Neuronal stem cell (in vitro differentiated cells): ENCODE measurements at regions not wholly inside any gene's neighbourhood (a gene's known extent, or its start where the extent isn't known, plus 50 kb on each side); places are given as distances from the start of the nearest gene placed in this dataset.

Experiments used
- DNase-seq: peaks from one replicate; pipeline ENCODE4 v3.0.0-alpha.2; 2013; ENCODE audit warnings: low spot score
- H2AFZ ChIP-seq: one replicate; pipeline ENCODE4 v1.6.1; 2013; ENCODE audit warnings: mild to moderate bottlenecking, low read length, inconsistent platforms
- H2AK5ac ChIP-seq: 2 replicates; pipeline ENCODE4 v1.6.1; 2013; ENCODE audit warnings: low read depth, mild to moderate bottlenecking, inconsistent platforms, low read length, moderate library complexity, mixed read lengths
- H2BK120ac ChIP-seq: 2 replicates; pipeline ENCODE4 v1.6.1; 2013; ENCODE audit warnings: low read depth, mild to moderate bottlenecking, inconsistent platforms, low read length, moderate library complexity, mixed read lengths
- H2BK12ac ChIP-seq: one replicate; pipeline ENCODE4 v1.6.1; 2013; ENCODE audit warnings: low read length, inconsistent platforms
- H2BK15ac ChIP-seq: 2 replicates; pipeline ENCODE4 v1.6.1; 2013; ENCODE audit warnings: mild to moderate bottlenecking, low read length, inconsistent platforms, mixed read lengths
- H2BK5ac ChIP-seq: one replicate; pipeline ENCODE4 v1.6.1; 2013; ENCODE audit warnings: inconsistent platforms, mild to moderate bottlenecking, low read length, moderate library complexity
- H3K14ac ChIP-seq: one replicate; pipeline ENCODE4 v1.6.1; 2013; ENCODE audit warnings: low read length, inconsistent platforms
- H3K18ac ChIP-seq: 2 replicates; pipeline ENCODE4 v1.6.1; 2013; ENCODE audit warnings: low read length, inconsistent platforms
- H3K23ac ChIP-seq: 2 replicates; pipeline ENCODE4 v1.6.1; 2013; ENCODE audit warnings: low read depth, mild to moderate bottlenecking, mixed read lengths, low read length, inconsistent platforms; ENCODE audit not compliant: poor library complexity
- H3K27ac ChIP-seq: replicated peaks from 3 replicates; pipeline ENCODE4 v1.5.1; 2013; ENCODE audit warnings: low read length, inconsistent platforms
- H3K27me3 ChIP-seq, 3 experiments: 2 replicates each; pipeline ENCODE4 v1.6.1; 2013; ENCODE audit warnings: low read length in 3 of 3, mild to moderate bottlenecking in 2 of 3, inconsistent platforms in 1 of 3, low read depth in 1 of 3, mixed read lengths in 1 of 3, moderate library complexity in 1 of 3; ENCODE audit not compliant: control insufficient read depth in 3 of 3, insufficient read depth in 3 of 3
- H3K36me3 ChIP-seq, 2 donors: replicated peaks in 1 of 2; 2 replicates each; pipeline ENCODE4 v1.6.1; 2013; ENCODE audit warnings: low read length in 2 of 2; ENCODE audit not compliant: control insufficient read depth in 2 of 2, insufficient read depth in 2 of 2
- H3K4ac ChIP-seq: 2 replicates; pipeline ENCODE4 v1.6.1; 2013; ENCODE audit warnings: inconsistent platforms, mild to moderate bottlenecking, low read length, moderate library complexity
- H3K4me1 ChIP-seq, 2 donors: 1 replicate in 1 of 2; 2 replicates in 1 of 2; pipeline ENCODE4 v1.6.1; 2013; ENCODE audit warnings: low read length in 2 of 2, low read depth in 1 of 2; ENCODE audit not compliant: control insufficient read depth in 2 of 2, insufficient read depth in 1 of 2
- H3K4me2 ChIP-seq: one replicate; pipeline ENCODE4 v1.6.1; 2013; ENCODE audit warnings: mild to moderate bottlenecking, low read length, inconsistent platforms; ENCODE audit not compliant: insufficient read depth, poor library complexity, severe bottlenecking
- H3K4me3 ChIP-seq, 2 donors: 2 replicates each; pipeline ENCODE4 v1.5.1; 2013; ENCODE audit warnings: low read length in 2 of 2, mild to moderate bottlenecking in 2 of 2, inconsistent platforms in 1 of 2, moderate library complexity in 1 of 2
- H3K79me1 ChIP-seq: one replicate; pipeline ENCODE4 v1.6.1; 2013; ENCODE audit warnings: low read depth, mild to moderate bottlenecking, inconsistent platforms, low read length, moderate library complexity
- H3K9ac ChIP-seq: one replicate; pipeline ENCODE4 v1.6.1; 2013; ENCODE audit warnings: mild to moderate bottlenecking, low read depth, low read length, inconsistent platforms; ENCODE audit not compliant: poor library complexity
- H3K9me3 ChIP-seq, 2 donors: replicated peaks in 1 of 2; 2 replicates each; pipeline versions ENCODE3 to v1.6.1; 2013; ENCODE audit warnings: low read length in 2 of 2, mild to moderate bottlenecking in 2 of 2, inconsistent platforms in 1 of 2, low read depth in 1 of 2, mixed read lengths in 1 of 2, moderate library complexity in 1 of 2; ENCODE audit not compliant: control insufficient read depth in 2 of 2, insufficient read depth in 1 of 2
- H4K8ac ChIP-seq: one replicate; pipeline ENCODE4 v1.6.1; 2013; ENCODE audit warnings: low read depth, mild to moderate bottlenecking, inconsistent platforms, low read length, moderate library complexity
- H4K91ac ChIP-seq: one replicate; pipeline ENCODE4 v1.6.1; 2013; ENCODE audit warnings: low read length, low read depth, mild to moderate bottlenecking, inconsistent platforms; ENCODE audit not compliant: poor library complexity
- WGBS, 2 donors: extraction: QIAGEN DNeasy Blood & Tissue Kit; methylation state at CpG; one replicate each; pipeline ENCODE4 v1.1.7; 2013; ENCODE audit warnings: missing lambda C conversion rate in 2 of 2, mixed read lengths in 1 of 2; ENCODE audit not compliant: insufficient read length in 2 of 2, insufficient replicate concordance in 1 of 2; ENCODE audit errors: extremely low coverage in 2 of 2; 5-methylcytosine and 5-hydroxymethylcytosine counted together

DNA sequence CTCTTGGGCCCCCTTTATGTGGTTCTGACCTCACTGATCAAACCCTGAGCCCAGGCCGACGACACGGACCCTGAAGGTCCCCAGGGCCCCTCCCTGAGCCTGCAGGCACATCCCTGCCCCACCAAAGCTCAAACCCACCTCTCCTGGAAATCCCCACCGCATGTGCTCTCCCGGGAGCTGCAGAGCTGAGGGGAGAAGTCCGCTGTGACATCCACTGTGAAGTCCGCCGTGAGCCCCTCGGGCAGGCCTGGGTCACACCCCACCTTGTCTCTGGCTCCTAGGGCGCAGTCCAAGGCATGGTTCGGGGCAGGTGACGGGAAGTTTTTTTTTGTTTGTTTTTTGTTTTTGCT is 100.2 kb downstream of the MICALL2 start:
- Histone ChIP-seq H3K27me3 (peaks cover 0 to 39% (median 0%) of the 10 kb centered on the region in 3 experiments), H2BK15ac (peak overlapping the region; percentile 89), H3K9me3 (peaks cover 0 to 2% of the 10 kb centered on the region in 2 donors), H3K4me3 (no peak overlapping the region), H4K91ac (no peak overlapping the region), H3K4ac (no peak overlapping the region), H3K36me3 (no peaks in the 10 kb centered on the region), H2BK12ac (no peak overlapping the region), H2AK5ac (peak overlapping the region; percentile 92), H3K27ac (no peak overlapping the region), H3K18ac (peak overlapping the region; percentile 59), H3K4me2 (no peak overlapping the region), H2AFZ (no peak overlapping the region), H4K8ac (no peak overlapping the region), H3K9ac (no peak overlapping the region), H3K23ac (no peak overlapping the region), H3K4me1 (peaks cover 0 to 5% of the 10 kb centered on the region in 2 donors), H2BK5ac (no peak overlapping the region), H3K14ac (no peak overlapping the region), H2BK120ac (no peak overlapping the region), H3K79me1 (peaks cover 5% of the 10 kb centered on the region)
- no CpG with 5 or more reads among the region's 12 CpGs for WGBS, 2 donors
- no peak for DNase-seq

GRCh38 chr7:1359681-1360485 is 99.4 kb downstream of the MICALL2 start:
- Histone ChIP-seq H3K4me3 (no peak overlapping the region), H3K27me3 (peaks cover 0 to 39% (median 0%) of the 10 kb centered on the region in 3 experiments), H3K4me2 (no peak overlapping the region), H2BK5ac (no peak overlapping the region), H2BK120ac (no peak overlapping the region), H2AK5ac (peak overlapping the region; percentile 63), H2BK15ac (peak overlapping the region; percentile 89), H4K91ac (no peak overlapping the region), H3K9me3 (peaks cover 0 to 2% of the 10 kb centered on the region in 2 donors), H2BK12ac (no peak overlapping the region), H3K4ac (no peak overlapping the region), H3K9ac (no peak overlapping the region), H3K36me3 (no peaks in the 10 kb centered on the region), H2AFZ (no peak overlapping the region), H3K79me1 (peaks cover 5% of the 10 kb centered on the region), H3K4me1 (peaks cover 0 to under 1% of the 10 kb centered on the region in 2 donors), H4K8ac (no peak overlapping the region), H3K18ac (peak overlapping the region; percentile 76), H3K23ac (peak overlapping the region; percentile 31), H3K14ac (peak overlapping the region; percentile 82), H3K27ac (no peak overlapping the region)
- no CpG with 5 or more reads among the region's 19 CpGs for WGBS, 2 donors
- no peak for DNase-seq

GRCh38 chr7:1360521-1360971 is 98.7 kb downstream of the MICALL2 start:
- H3K4me3 ChIP-seq = no peak overlapping the region
- peaks cover 0 to 39% (median 0%) of the 10 kb centered on the region in 3 experiments for H3K27me3 ChIP-seq
- no peak overlapping the region for H3K27ac ChIP-seq
- H4K91ac ChIP-seq = no peak overlapping the region
- H3K23ac ChIP-seq = peak overlapping the region; percentile 31
- no peaks in the 10 kb centered on the region for H3K4me1 ChIP-seq
- no peak overlapping the region for H3K4me2 ChIP-seq
- no peak overlapping the region for H3K4ac ChIP-seq
- H3K9ac ChIP-seq = no peak overlapping the region
- H3K18ac ChIP-seq = peak overlapping the region; percentile 76
- no peak overlapping the region for H2AFZ ChIP-seq
- no peak overlapping the region for H2BK12ac ChIP-seq
- peak overlapping the region; percentile 30 for H2BK15ac ChIP-seq
- no peak overlapping the region for H2BK5ac ChIP-seq
- WGBS, 2 donors = no CpG with 5 or more reads among the region's 12 CpGs
- H2BK120ac ChIP-seq = no peak overlapping the region
- H3K9me3 ChIP-seq = peaks cover 0 to 2% of the 10 kb centered on the region in 2 donors
- H3K36me3 ChIP-seq = no peaks in the 10 kb centered on the region
- H4K8ac ChIP-seq = no peak overlapping the region
- no peak for DNase-seq
- H2AK5ac ChIP-seq = peak overlapping the region; percentile 78
- peaks cover 5% of the 10 kb centered on the region for H3K79me1 ChIP-seq
- peak overlapping the region; percentile 82 for H3K14ac ChIP-seq

DNA sequence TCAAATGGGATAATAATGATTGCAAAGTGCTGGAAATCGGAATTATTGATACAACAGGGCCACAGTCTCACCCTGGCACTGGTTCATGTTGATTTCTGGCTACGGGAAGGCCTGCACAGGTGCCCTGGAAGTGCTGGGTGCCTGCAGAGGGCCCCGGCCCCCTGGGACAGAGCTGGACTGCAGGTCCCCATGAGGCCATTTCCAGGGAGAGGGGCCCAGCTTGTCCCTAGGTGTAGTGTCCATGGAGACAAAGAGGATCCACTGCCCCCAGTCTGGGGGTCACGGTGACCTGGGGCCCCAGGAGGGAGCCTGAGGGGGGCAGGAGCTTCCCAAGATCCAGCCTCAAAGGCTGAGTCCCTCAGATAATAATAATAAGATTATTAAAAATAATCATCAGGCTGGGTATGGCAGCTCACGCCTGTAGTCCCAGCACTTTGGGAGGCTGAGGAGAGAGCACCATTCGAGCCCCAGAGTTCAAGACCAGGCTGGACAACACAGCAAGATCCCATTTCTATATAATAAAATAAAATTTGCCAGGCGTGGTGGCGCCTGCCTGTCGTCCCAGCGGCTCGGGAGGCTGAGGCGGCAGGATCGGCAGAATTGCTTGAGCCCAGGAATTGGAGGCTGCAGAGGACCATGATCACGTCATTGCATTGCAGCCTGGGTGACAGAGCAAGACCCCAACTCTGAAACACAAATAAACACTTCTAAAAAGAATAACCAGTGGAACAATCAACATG is 98.1 kb downstream of the MICALL2 start:
- Histone ChIP-seq H3K14ac (no peak overlapping the region), H2BK120ac (no peak overlapping the region), H3K9me3 (peaks cover 2 to 5% of the 10 kb centered on the region in 2 donors)

More for the DNA sequence above, 98.1 kb downstream of the MICALL2 start:
- DNase-seq = no peak
- Histone ChIP-seq H3K4me1 (no peaks in the 10 kb centered on the region), H3K4ac (no peak overlapping the region), H2BK12ac (no peak overlapping the region), H3K4me3 (no peak overlapping the region), H3K79me1 (peaks cover 5% of the 10 kb centered on the region), H3K27ac (no peak overlapping the region), H4K91ac (no peak overlapping the region), H3K9ac (no peak overlapping the region), H2AFZ (no peak overlapping the region), H2AK5ac (peak overlapping the region; percentile 78), H3K23ac (no peak overlapping the region), H4K8ac (no peak overlapping the region), H2BK5ac (no peak overlapping the region), H3K4me2 (no peak overlapping the region), H3K27me3 (peaks cover 0 to 40% (median 0%) of the 10 kb centered on the region in 3 experiments), H2BK15ac (no peak overlapping the region), H3K36me3 (no peaks in the 10 kb centered on the region), H3K18ac (no peak overlapping the region)
- no CpG with 5 or more reads among the region's 14 CpGs for WGBS, 2 donors
